ENCODE measurements at regions not wholly inside any gene's neighbourhood (a gene's known extent, or its start where the extent isn't known, plus 50 kb on each side); places are given as distances from the start of the nearest gene placed in this dataset.

DNA sequence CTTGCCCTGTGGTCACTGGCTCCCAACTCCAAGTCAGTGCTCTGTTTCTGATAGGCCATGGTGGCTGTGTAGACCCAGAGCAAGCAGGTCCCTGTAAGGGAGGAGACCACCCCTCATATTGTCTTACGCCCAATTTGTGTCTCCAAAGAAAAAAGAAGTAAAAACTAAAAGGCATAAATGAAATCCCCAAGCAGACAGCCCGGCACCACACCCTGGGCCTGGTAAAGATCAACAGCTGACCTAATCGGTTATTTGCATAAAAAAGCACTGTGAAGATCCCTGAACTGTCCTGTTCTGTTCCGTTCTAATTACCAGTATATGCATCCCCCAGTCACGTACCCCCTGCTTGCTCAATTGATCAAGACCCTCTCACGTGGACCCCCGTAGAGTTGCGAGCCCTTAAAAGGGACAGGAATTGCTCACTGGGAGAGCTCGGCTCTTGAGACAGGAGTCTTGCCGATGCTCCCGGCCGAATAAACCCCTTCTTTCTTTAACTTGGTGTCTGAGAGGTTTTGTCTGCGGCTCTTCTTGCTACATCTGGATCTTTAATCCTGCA is 364.1 kb upstream of the HS6ST1 start:
- TF ChIP-seq, protein P1, sequence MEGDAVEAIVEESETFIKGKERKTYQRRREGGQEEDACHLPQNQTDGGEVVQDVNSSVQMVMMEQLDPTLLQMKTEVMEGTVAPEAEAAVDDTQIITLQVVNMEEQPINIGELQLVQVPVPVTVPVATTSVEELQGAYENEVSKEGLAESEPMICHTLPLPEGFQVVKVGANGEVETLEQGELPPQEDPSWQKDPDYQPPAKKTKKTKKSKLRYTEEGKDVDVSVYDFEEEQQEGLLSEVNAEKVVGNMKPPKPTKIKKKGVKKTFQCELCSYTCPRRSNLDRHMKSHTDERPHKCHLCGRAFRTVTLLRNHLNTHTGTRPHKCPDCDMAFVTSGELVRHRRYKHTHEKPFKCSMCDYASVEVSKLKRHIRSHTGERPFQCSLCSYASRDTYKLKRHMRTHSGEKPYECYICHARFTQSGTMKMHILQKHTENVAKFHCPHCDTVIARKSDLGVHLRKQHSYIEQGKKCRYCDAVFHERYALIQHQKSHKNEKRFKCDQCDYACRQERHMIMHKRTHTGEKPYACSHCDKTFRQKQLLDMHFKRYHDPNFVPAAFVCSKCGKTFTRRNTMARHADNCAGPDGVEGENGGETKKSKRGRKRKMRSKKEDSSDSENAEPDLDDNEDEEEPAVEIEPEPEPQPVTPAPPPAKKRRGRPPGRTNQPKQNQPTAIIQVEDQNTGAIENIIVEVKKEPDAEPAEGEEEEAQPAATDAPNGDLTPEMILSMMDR (IDR thresholded peaks at IDR 0.05 in 4 of 5, conservative IDR thresholded peaks at IDR 0.05 in 1 of 5), result no peak
- no peak for TF ChIP-seq POLR2A (IDR thresholded peaks at IDR 0.05)
